ENCODE measurements at regions not wholly inside any gene's neighbourhood (a gene's known extent, or its start where the extent isn't known, plus 50 kb on each side); places are given as distances from the start of the nearest gene placed in this dataset.

GRCh38 chr2:16088035-16088801, 147.9 kb downstream of the MYCN start:
- ATAC-seq (ENCODE audit: low read depth) (no peak), DNase-seq (no peak)
- Histone ChIP-seq H2AFZ (replicated peaks; ENCODE audit: low read length, poor library complexity) (no peak overlapping the region), H3K14ac (replicated peaks; ENCODE audit: low read depth, low read length) (no peak overlapping the region), H2BK15ac (ENCODE audit: low read depth, low read length) (no peak overlapping the region), H2AK9ac (replicated peaks; ENCODE audit: low read depth, low read length, poor library complexity) (no peak overlapping the region), H3K18ac (ENCODE audit: low read depth, low read length) (no peak overlapping the region), H3K56ac (ENCODE audit: extremely low read depth, insufficient read depth, low read length) (no peak overlapping the region), H3K4me2 (ENCODE audit: low read depth, low read length) (no peak overlapping the region), H3K9ac (ENCODE audit: low read depth, low read length) (no peak overlapping the region), H3K4ac (ENCODE audit: low read depth, low read length) (no peak overlapping the region), H3K9me1 (ENCODE audit: insufficient read depth, low read length) (no peaks in the 10 kb centered on the region), H2AK5ac (ENCODE audit: low read depth, low read length) (no peak overlapping the region), H4K91ac (ENCODE audit: insufficient read depth, low read depth, low read length) (no peak overlapping the region), H4K5ac (ENCODE audit: low read depth, low read length) (no peak overlapping the region), H3K23ac (ENCODE audit: low read depth, low read length) (no peak overlapping the region), H3K9me3 (ENCODE audit: control insufficient read depth, insufficient read depth, low read length) (peaks cover 19% of the 10 kb centered on the region), H3K27ac (ENCODE audit: insufficient read depth, low read length) (no peak overlapping the region), H3K36me3 (ENCODE audit: control insufficient read depth, insufficient read depth, low read length) (no peaks in the 10 kb centered on the region), H3K27me3 (ENCODE audit: control insufficient read depth, insufficient read depth, low read length) (no peaks in the 10 kb centered on the region), H2BK5ac (ENCODE audit: low read depth, low read length, poor library complexity, severe bottlenecking) (no peak overlapping the region), H2BK120ac (ENCODE audit: low read depth, low read length) (no peak overlapping the region), H3K79me1 (ENCODE audit: low read depth in 1 of 2, low read length in 2 of 2) (no peaks in the 10 kb centered on the region), H4K20me1 (ENCODE audit: insufficient read depth, low read length) (no peaks in the 10 kb centered on the region), H2BK20ac (ENCODE audit: low read depth, low read length) (no peak overlapping the region), H3K4me3 (ENCODE audit: insufficient read depth, low read depth, low read length) (no peak overlapping the region), H3K4me1 (ENCODE audit: control insufficient read depth, insufficient read depth, low read length) (no peaks in the 10 kb centered on the region), H4K8ac (ENCODE audit: low read depth in 2 of 2, low read length in 2 of 2) (no peak overlapping the region)
- no TSS peak for BruUV-seq (replicated peaks)
- in situ Hi-C loops (cut with MboI; ENCODE audit: low sequenced_read_pairs): no loop called here
- intact Hi-C loops (cut with micrococcal nuclease): no loop called here
- ChIA-PET POLR2A (ENCODE audit: unreplicated experiment) (no interaction called here), CTCF (no interaction called here)
- dilution Hi-C loops (cut with HindIII; ENCODE audit: low sequenced_read_pairs, unreplicated experiment): no loop called here
- no CpG with 5 or more reads among the region's 10 CpGs for WGBS, 2 experiments (ENCODE audit: extremely low coverage in 2 of 2, insufficient read length in 1 of 2)
- no peak for TF ChIP-seq MAZ (IDR thresholded peaks at IDR 0.05; ENCODE audit: borderline replicate concordance, low read depth, low read length)
- TF ChIP-seq RFX5 (IDR thresholded peaks at IDR 0.05; ENCODE audit: low read depth, low read length): no peak
- TF ChIP-seq NFE2L2 (IDR thresholded peaks at IDR 0.05; ENCODE audit: low read depth, low read length): no peak
- TF ChIP-seq ELK1 (IDR thresholded peaks at IDR 0.05; ENCODE audit: borderline replicate concordance, low read depth, low read length): no peak
- no peak for TF ChIP-seq RAD21 (IDR thresholded peaks at IDR 0.05; ENCODE audit: low read length)
- no peak for TF ChIP-seq CHD1 (IDR thresholded peaks at IDR 0.05; ENCODE audit: low read depth, low read length)
- TF ChIP-seq FOS (IDR thresholded peaks at IDR 0.05; ENCODE audit: low read depth, low read length): no peak
- no peak for TF ChIP-seq BHLHE40 (IDR thresholded peaks at IDR 0.05; ENCODE audit: low read depth, low read length)
- no peak for TF ChIP-seq MAFK (IDR thresholded peaks at IDR 0.05; ENCODE audit: low read depth, low read length)
- no peak for TF ChIP-seq SMC3 (IDR thresholded peaks at IDR 0.05; ENCODE audit: low read depth, low read length)
- no peak for TF ChIP-seq POLR2A (IDR thresholded peaks at IDR 0.05; ENCODE audit: low read depth, low read length)
- TF ChIP-seq RCOR1 (IDR thresholded peaks at IDR 0.05; ENCODE audit: insufficient replicate concordance, low read length): no peak
- TF ChIP-seq USF2 (IDR thresholded peaks at IDR 0.05; ENCODE audit: low read depth, low read length): no peak
- no peak for TF ChIP-seq MXI1 (IDR thresholded peaks at IDR 0.05; ENCODE audit: borderline replicate concordance, low read depth, low read length)
- TF ChIP-seq CEBPB (IDR thresholded peaks at IDR 0.05; ENCODE audit: low read depth, low read length): no peak
- no peak for TF ChIP-seq CTCF (conservative IDR thresholded peaks at IDR 0.05; ENCODE audit: low read depth, low read length)

Data from IMR-90 (cell line).